HL-60 (cell line): ENCODE measurements at regions not wholly inside any gene's neighbourhood (a gene's known extent, or its start where the extent isn't known, plus 50 kb on each side); places are given as distances from the start of the nearest gene placed in this dataset.
A peak's percentile ranks its signal among the peaks of the same experiment; 100 is the strongest.

ENCODE experiments used
- DNase-seq, 2 experiments: peaks; one replicate each; pipeline ENCODE4 v3.0.0-alpha.2; 2010 to 2020; ENCODE audit warnings: low read depth in 1 of 2, low spot score in 1 of 2
- H3K27ac ChIP-seq: fragments of 250-450 bp; sonication (Bioruptor Pico); replicated peaks from 2 replicates; pipeline ENCODE4 v1.5.1; 2020; ENCODE audit warnings: mild to moderate bottlenecking, moderate library complexity
- H3K27me3 ChIP-seq: fragments of 250-450 bp; sonication (Bioruptor Pico); 2 replicates; pipeline ENCODE4 v1.5.1; 2021; ENCODE audit warnings: mild to moderate bottlenecking, moderate library complexity; ENCODE audit not compliant: insufficient read depth, poor library complexity, severe bottlenecking
- H3K4me3 ChIP-seq: replicated peaks from 2 replicates; pipeline ENCODE4 v1.5.1; 2011; ENCODE audit warnings: mild to moderate bottlenecking, control low read depth, low read length; ENCODE audit not compliant: insufficient read depth
- GABPA ChIP-seq: IDR thresholded peaks from 2 replicates; pipeline ENCODE4 v1.6.1; 2012; ENCODE audit warnings: low read depth
- POLR2AphosphoS5 ChIP-seq: IDR thresholded peaks from 2 replicates; pipeline ENCODE4 v1.6.1; 2012; ENCODE audit warnings: low read depth
- SPI1 ChIP-seq: IDR thresholded peaks from 2 replicates; pipeline ENCODE4 v1.6.1; 2012; ENCODE audit warnings: low read depth, mild to moderate bottlenecking, borderline replicate concordance
- TF ChIP-seq, protein P1 (sequence below): IDR thresholded peaks from one replicate; pipeline ENCODE4 v1.5.1; 2011; ENCODE audit warnings: low read length, control low read depth, inconsistent platforms; ENCODE audit not compliant: insufficient read depth
- TF ChIP-seq, protein P2 (sequence below): IDR thresholded peaks from 2 replicates; pipeline ENCODE4 v1.6.1; 2012; ENCODE audit warnings: low read depth; ENCODE audit not compliant: insufficient replicate concordance

DNA sequence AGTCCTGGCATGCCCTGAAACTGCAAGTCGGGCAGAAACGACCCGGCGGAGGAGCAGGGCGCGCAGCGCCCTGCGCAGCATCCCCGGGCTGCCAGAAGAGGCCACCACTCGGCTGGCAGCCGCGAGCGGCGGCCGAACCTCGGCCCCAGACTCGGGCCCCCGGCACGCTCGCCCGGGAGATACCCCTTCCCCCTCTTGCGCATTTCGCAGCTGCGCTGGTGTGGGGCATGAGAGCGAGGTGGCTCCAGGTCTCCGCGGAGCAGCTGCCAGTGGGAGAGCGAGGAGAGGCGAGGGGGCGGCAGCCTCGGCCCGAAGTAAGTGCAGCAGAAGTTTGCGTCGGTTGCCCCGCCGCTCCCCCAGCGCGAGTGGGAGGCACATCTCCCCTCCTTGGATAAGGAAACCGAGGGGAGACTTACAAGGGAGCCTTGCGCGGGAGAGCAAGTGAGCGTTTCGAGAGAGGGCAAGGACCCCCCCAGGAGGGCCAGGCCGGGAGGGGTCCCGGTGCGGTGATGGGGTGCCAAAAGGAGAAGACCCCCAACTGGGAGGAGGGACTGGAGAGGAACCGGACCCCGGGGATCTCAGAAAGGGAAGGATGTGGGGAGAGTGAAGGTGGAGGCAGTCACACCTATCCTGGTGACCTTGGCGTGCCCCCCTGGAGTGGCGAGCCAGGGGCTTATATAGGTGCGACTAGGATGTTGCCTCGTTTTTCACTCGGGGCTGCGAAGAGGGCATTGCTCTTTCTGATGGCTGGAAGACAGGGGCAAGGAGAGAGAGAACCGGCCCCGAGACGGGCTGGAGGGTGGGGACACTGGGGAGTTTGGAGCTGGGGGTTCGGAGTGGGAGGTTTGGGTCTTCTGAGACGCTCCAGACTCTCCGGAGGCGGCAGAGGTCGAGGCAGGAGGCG, 256.3 kb downstream of the OTUD1 start:
- Histone ChIP-seq H3K27me3 (peaks cover 7% of the 10 kb centered on the region), H3K4me3 (peak overlapping the region; percentile 6; the same call in 1 of the 2 replicates), H3K27ac (no peak overlapping the region)
- no peak for DNase-seq
- TF ChIP-seq, protein P1, sequence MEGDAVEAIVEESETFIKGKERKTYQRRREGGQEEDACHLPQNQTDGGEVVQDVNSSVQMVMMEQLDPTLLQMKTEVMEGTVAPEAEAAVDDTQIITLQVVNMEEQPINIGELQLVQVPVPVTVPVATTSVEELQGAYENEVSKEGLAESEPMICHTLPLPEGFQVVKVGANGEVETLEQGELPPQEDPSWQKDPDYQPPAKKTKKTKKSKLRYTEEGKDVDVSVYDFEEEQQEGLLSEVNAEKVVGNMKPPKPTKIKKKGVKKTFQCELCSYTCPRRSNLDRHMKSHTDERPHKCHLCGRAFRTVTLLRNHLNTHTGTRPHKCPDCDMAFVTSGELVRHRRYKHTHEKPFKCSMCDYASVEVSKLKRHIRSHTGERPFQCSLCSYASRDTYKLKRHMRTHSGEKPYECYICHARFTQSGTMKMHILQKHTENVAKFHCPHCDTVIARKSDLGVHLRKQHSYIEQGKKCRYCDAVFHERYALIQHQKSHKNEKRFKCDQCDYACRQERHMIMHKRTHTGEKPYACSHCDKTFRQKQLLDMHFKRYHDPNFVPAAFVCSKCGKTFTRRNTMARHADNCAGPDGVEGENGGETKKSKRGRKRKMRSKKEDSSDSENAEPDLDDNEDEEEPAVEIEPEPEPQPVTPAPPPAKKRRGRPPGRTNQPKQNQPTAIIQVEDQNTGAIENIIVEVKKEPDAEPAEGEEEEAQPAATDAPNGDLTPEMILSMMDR = no peak
- TF ChIP-seq SPI1 (no peak), GABPA (no peak), POLR2AphosphoS5 (no peak)
- TF ChIP-seq, protein P2, sequence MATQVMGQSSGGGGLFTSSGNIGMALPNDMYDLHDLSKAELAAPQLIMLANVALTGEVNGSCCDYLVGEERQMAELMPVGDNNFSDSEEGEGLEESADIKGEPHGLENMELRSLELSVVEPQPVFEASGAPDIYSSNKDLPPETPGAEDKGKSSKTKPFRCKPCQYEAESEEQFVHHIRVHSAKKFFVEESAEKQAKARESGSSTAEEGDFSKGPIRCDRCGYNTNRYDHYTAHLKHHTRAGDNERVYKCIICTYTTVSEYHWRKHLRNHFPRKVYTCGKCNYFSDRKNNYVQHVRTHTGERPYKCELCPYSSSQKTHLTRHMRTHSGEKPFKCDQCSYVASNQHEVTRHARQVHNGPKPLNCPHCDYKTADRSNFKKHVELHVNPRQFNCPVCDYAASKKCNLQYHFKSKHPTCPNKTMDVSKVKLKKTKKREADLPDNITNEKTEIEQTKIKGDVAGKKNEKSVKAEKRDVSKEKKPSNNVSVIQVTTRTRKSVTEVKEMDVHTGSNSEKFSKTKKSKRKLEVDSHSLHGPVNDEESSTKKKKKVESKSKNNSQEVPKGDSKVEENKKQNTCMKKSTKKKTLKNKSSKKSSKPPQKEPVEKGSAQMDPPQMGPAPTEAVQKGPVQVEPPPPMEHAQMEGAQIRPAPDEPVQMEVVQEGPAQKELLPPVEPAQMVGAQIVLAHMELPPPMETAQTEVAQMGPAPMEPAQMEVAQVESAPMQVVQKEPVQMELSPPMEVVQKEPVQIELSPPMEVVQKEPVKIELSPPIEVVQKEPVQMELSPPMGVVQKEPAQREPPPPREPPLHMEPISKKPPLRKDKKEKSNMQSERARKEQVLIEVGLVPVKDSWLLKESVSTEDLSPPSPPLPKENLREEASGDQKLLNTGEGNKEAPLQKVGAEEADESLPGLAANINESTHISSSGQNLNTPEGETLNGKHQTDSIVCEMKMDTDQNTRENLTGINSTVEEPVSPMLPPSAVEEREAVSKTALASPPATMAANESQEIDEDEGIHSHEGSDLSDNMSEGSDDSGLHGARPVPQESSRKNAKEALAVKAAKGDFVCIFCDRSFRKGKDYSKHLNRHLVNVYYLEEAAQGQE = no peak

DNA sequence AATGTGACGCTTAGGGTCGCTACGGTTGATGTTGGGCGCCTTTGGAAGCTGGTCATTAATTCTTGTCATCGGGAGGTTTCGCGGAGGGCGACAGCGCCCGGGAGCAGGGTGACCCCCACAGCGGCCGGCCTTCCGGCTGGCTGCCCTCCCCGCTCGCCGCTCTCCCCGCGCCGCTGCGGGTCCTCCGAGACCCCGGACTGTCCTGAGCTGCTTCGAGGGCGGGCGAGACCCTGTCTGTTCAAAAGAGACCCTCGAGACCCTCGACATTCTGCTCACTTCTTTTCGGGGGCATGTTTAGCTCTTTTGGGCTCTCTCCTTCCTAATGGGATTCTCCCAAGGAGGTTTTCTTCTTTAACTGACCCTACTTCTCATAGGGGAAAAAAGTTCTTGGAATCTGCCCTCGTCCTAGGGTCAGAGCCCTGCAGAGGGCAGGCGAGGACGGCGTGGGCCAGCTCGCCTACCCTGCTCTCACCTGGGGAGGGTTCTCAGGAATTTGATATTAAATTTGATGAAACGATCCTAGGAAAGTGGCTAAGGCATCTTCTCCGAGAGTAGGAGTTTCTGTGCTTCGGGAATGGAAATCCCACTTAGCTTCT, 257.0 kb downstream of the OTUD1 start:
- Histone ChIP-seq H3K27ac (no peak overlapping the region), H3K27me3 (peaks cover 7% of the 10 kb centered on the region), H3K4me3 (no peak overlapping the region)
- TF ChIP-seq SPI1 (no peak), GABPA (no peak), POLR2AphosphoS5 (no peak)
- TF ChIP-seq, protein P2 = no peak
- TF ChIP-seq, protein P1 = no peak
- no peak for DNase-seq

DNA sequence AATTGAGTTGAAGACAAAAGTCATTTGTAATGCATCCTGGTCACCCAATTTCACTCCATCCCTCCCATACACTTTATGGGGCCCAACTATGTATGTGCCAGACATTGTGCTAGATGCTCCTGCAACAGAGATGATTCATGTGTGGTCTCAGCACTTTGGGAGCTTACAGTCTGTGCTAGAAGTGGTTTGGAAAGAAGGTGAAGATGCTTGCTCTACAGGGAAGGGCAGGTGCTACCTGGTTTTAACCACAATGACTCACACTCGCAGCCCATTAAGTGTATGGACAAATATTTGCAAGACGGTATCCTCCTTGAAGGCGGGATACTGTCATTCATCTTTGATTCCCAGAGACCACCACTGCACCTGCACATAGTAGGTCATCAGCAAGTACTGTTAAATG, 257.6 kb downstream of the OTUD1 start:
- Histone ChIP-seq H3K27ac (no peak overlapping the region), H3K27me3 (peaks cover 7% of the 10 kb centered on the region), H3K4me3 (no peak overlapping the region)
- DNase-seq = no peak
- TF ChIP-seq GABPA = no peak
- no peak for TF ChIP-seq SPI1
- TF ChIP-seq POLR2AphosphoS5 = no peak
- TF ChIP-seq, protein P1 = no peak
- TF ChIP-seq, protein P2 = no peak
